ENCODE measurements at regions not wholly inside any gene's neighbourhood (a gene's known extent, or its start where the extent isn't known, plus 50 kb on each side); places are given as distances from the start of the nearest gene placed in this dataset.

DNA sequence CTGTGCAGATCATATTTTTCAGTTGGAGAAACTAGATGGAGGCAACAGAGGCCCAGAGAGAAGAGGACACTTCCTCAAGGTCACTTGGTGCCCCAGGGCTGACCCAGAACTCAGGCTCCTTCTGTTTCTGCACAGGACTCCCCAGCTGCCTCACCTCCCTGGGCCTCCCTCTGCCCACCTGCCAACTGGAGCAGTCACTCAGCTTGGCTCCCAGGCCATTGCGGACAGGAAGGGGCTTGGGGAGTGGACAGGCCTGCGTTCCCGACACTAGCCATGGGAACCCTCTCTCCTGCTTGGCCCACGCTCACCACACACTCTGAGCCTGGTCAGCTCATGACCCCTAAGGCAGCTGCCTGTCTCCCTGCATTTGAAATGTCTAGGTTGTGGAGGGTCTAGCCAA lies 78.1 kb upstream of the BRD7 start:
- peaks cover 6% of the 10 kb centered on the region; the same call in 1 of the 2 replicates for H3K9me3 ChIP-seq (ENCODE audit: insufficient read depth, low read depth, low read length)
- no peak overlapping the region for H3K9ac ChIP-seq (ENCODE audit: low read depth, low read length)
- no peak overlapping the region for H3K27ac ChIP-seq (ENCODE audit: low read length)
- H3K36me3 ChIP-seq (ENCODE audit: insufficient read depth, low read depth, low read length) = no peaks in the 10 kb centered on the region
- H3K27me3 ChIP-seq (ENCODE audit: insufficient read depth, low read length) = no peaks in the 10 kb centered on the region
- no peak overlapping the region for H3K4me3 ChIP-seq (ENCODE audit: low read length)
- peaks cover 6% of the 10 kb centered on the region; the same call in 1 of the 2 replicates for H3K4me1 ChIP-seq (ENCODE audit: insufficient read depth, low read length)

DNA sequence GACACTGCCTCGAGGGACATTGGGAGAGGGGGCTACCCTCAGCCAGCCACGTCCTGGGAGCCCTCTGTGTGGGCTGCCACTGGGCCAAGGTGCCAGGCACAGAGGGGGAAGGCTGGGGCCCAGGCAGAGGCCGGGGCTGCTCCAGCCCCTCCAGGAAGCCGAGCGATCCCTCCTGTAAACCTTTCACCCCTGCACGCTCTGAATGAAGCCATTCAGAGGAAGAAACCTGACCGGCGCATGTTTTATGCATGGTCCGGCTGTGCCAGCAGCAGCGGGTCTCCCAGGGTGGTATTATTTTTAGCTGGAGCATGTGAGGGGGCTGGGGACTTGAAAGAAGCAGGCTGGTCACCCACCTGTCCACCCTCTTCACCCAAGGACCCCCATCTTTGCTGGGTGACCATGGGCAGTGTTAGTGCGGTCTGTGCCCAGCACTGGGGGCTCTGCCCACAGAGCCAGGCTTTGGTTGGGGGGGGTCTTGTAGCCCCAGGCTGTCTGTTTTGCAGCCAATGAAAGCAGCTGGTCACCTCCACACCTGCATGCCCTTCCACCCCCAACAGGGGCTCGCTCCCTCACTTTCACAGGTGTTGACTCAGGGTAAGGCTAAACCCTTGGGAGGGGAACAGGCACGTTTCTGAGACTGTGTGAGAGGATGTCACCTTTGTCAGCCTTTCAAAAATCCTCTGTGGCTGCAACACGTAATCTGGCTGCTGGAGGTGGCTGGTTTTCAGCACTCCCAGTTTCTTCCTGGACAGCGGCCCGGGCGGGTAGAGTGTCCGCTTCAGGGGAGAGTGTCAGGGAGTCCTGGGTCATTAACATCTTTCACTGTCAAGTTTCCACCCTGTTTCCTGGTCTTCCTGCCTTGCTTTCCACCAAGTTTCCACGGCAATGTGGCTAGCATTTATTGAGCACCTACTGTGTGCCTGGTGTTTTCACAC lies 77.1 kb upstream of the BRD7 start:
- no peak overlapping the region for H3K9ac ChIP-seq (ENCODE audit: low read depth, low read length)
- no peaks in the 10 kb centered on the region for H3K27me3 ChIP-seq (ENCODE audit: insufficient read depth, low read length)
- H3K36me3 ChIP-seq (ENCODE audit: insufficient read depth, low read depth, low read length) = no peaks in the 10 kb centered on the region
- H3K4me1 ChIP-seq (ENCODE audit: insufficient read depth, low read length) = peaks cover 6% of the 10 kb centered on the region; the same call in 1 of the 2 replicates
- H3K9me3 ChIP-seq (ENCODE audit: insufficient read depth, low read depth, low read length) = peaks cover 9% of the 10 kb centered on the region; the same call in 1 of the 2 replicates
- no peak overlapping the region for H3K4me3 ChIP-seq (ENCODE audit: low read length)
- H3K27ac ChIP-seq (ENCODE audit: low read length) = no peak overlapping the region

DNA sequence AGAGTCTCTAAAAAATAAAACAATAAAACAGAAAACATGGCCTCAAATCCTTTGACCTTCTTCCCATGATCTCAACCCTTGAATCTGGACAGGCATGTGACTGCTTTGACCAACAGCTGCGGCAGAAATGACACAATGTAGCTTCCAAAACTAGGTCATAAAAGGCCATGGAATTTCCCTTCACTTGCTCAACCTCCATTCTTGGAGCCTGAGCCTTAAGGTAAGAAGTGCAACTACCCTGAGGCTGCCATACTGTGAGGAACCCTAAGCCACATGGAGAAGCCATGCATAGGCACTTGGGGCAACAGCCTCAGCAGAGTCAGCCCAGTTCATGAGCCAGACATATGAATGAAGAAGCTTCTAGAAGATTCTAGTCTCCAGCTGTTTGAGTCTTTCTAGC lies 75.7 kb upstream of the BRD7 start:
- Histone ChIP-seq H3K4me1 (ENCODE audit: insufficient read depth, low read length) (peaks cover 6% of the 10 kb centered on the region; the same call in 1 of the 2 replicates), H3K9ac (ENCODE audit: low read depth, low read length) (no peak overlapping the region), H3K9me3 (ENCODE audit: insufficient read depth, low read depth, low read length) (peaks cover 12% of the 10 kb centered on the region; the same call in 1 of the 2 replicates), H3K27me3 (ENCODE audit: insufficient read depth, low read length) (no peaks in the 10 kb centered on the region), H3K4me3 (ENCODE audit: low read length) (no peak overlapping the region), H3K36me3 (ENCODE audit: insufficient read depth, low read depth, low read length) (no peaks in the 10 kb centered on the region), H3K27ac (ENCODE audit: low read length) (no peak overlapping the region)

DNA sequence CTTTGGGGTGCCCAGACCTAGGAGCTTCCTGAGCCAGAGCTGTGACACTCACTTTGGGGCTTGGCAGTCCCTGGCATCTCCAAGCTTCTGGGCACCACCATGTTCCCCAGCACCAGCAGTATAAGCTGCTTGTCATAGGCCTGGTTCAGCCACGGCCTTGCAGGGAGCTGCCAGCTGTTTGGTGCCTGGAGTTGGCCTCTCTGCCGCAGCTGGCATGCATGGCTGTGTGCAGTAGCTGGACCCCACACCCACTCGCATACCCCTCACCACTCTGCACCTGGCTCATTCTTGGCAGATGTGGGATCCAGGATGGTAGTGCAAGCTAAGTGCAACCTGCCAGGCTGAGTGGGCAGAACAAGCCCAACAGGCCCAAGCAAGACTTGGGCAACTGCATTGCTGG lies 73.4 kb upstream of the BRD7 start:
- H3K4me1 ChIP-seq (ENCODE audit: insufficient read depth, low read length) = peaks cover 6% of the 10 kb centered on the region; the same call in 1 of the 2 replicates
- peaks cover 18% of the 10 kb centered on the region; the same call in 1 of the 2 replicates for H3K9me3 ChIP-seq (ENCODE audit: insufficient read depth, low read depth, low read length)
- H3K36me3 ChIP-seq (ENCODE audit: insufficient read depth, low read depth, low read length) = no peaks in the 10 kb centered on the region
- H3K4me3 ChIP-seq (ENCODE audit: low read length) = no peak overlapping the region
- no peaks in the 10 kb centered on the region for H3K27me3 ChIP-seq (ENCODE audit: insufficient read depth, low read length)
- no peak overlapping the region for H3K9ac ChIP-seq (ENCODE audit: low read depth, low read length)
- H3K27ac ChIP-seq (ENCODE audit: low read length) = no peak overlapping the region

DNA sequence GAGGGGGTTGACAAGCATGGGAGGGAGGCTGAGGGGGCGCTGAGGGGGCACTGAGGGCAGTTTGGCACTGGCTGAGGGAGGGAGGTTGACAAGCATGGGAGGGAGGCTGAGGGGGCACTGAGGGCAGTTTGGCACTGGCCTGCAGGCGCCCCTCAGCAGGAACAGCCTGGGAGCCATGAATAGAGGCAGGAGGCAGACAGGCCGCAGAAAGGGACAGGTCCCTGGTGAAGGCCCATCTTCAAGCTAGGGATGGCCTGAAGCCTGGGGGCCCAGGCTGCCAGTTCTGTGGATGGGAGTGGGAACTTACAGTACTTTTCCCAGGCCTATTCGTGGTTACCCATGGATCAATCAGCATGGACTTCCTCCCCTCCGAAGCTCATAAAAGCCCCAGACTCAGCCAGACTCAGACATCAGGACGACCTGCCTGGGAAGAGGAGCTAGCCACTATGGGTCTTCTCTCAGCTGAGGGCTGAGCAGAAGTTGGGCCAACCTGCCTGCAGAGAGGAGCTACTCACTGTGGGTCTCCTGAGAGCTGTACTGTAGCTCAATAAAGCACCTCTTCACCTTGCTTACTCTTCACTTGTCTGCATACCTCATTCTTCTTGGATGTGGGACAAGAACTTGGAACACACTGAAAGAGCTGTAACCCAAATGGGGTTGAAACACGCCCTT lies 72.8 kb upstream of the BRD7 start:
- Histone ChIP-seq H3K9me3 (ENCODE audit: insufficient read depth, low read depth, low read length) (peaks cover 18% of the 10 kb centered on the region; the same call in 1 of the 2 replicates), H3K36me3 (ENCODE audit: insufficient read depth, low read depth, low read length) (no peaks in the 10 kb centered on the region), H3K9ac (ENCODE audit: low read depth, low read length) (no peak overlapping the region), H3K27ac (ENCODE audit: low read length) (no peak overlapping the region), H3K4me1 (ENCODE audit: insufficient read depth, low read length) (peaks cover 6% of the 10 kb centered on the region; the same call in 1 of the 2 replicates), H3K4me3 (ENCODE audit: low read length) (no peak overlapping the region), H3K27me3 (ENCODE audit: insufficient read depth, low read length) (no peaks in the 10 kb centered on the region)

DNA sequence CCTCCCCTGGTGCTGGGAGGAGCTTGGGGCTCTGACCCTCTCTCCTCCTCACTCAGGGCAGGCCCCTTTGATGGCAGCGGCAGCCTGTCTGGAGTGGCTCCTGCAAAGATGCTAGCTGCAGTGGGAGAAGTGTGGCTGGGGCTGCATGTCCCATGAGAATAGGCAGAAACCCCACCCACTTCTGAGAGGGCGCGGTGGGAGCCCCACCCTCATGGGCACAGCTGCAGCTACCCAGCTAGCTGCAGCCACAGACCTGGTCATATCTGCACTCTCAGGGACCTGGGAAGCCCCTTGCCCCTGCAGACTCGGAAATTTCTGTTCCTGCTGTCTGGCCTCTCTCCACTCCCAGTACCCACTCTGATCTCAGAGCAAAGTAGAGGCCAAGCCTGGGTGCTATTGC lies 72.2 kb upstream of the BRD7 start:
- no peak overlapping the region for H3K27ac ChIP-seq (ENCODE audit: low read length)

DNA sequence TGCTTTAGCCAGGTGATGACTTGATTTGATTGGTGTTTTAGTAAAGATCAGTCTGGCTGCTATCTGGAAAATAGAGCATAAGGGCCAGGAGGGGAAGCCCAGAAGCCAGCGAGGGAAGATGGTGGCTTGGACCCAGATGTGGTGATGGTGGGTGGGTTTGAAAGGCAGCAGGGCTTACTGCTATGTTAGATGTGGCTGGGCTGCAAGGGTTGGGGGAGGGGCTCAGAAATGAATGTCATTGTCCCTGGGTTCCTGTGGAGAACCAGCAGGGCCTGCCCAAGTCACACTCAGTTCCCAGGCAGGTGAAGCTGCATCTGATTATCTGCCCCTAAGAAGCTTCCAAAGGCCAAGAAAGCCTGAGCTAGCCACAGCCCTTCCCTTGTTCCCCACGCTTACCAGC lies 71.7 kb upstream of the BRD7 start:
- no peaks in the 10 kb centered on the region for H3K36me3 ChIP-seq (ENCODE audit: insufficient read depth, low read depth, low read length)
- no peaks in the 10 kb centered on the region for H3K27me3 ChIP-seq (ENCODE audit: insufficient read depth, low read length)
- H3K9ac ChIP-seq (ENCODE audit: low read depth, low read length) = no peak overlapping the region
- H3K27ac ChIP-seq (ENCODE audit: low read length) = no peak overlapping the region
- peaks cover 18% of the 10 kb centered on the region; the same call in 1 of the 2 replicates for H3K9me3 ChIP-seq (ENCODE audit: insufficient read depth, low read depth, low read length)
- H3K4me1 ChIP-seq (ENCODE audit: insufficient read depth, low read length) = peaks cover 4% of the 10 kb centered on the region; the same call in 1 of the 2 replicates
- no peak overlapping the region for H3K4me3 ChIP-seq (ENCODE audit: low read length)

More for the DNA sequence above, 72.2 kb upstream of the BRD7 start:
- peaks cover 6% of the 10 kb centered on the region; the same call in 1 of the 2 replicates for H3K4me1 ChIP-seq (ENCODE audit: insufficient read depth, low read length)
- H3K4me3 ChIP-seq (ENCODE audit: low read length) = no peak overlapping the region
- no peak overlapping the region for H3K9ac ChIP-seq (ENCODE audit: low read depth, low read length)
- H3K9me3 ChIP-seq (ENCODE audit: insufficient read depth, low read depth, low read length) = peaks cover 18% of the 10 kb centered on the region; the same call in 1 of the 2 replicates
- H3K27me3 ChIP-seq (ENCODE audit: insufficient read depth, low read length) = no peaks in the 10 kb centered on the region
- H3K36me3 ChIP-seq (ENCODE audit: insufficient read depth, low read depth, low read length) = no peaks in the 10 kb centered on the region

DNA sequence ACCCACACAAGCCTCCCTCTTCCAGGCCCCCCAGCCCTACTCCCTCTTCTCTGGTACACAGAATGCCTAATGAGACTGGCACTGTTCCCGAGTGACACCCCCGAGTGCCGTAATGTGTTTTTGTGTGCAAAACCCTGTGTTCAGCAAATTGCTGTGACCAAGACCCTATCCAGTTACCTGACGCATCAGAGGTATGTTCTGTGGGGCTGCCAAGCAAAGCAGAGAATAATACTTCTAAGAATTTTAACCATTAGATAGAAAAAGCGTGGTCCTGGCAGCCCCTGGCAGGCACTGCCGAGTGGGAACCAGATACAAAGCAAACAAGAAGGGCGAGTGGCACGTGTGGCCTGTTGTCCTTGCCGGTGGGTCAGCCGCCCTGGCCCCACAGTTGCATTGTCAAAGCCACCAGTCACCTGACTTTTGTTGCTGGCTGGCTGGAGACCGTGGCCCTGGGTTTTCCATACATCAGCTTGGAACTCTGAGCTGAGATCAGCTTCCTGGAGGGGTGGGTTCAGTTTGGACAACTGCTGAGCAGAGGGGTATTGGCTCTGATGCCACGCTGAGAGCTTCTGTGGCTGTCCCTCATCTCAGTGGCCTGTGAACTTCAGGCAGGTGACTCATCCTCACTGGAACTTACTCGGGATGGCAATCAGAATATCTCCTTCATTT lies 69.1 kb upstream of the BRD7 start:
- H3K4me3 ChIP-seq (ENCODE audit: low read length) = no peak overlapping the region
- no peaks in the 10 kb centered on the region for H3K36me3 ChIP-seq (ENCODE audit: insufficient read depth, low read depth, low read length)
- H3K9ac ChIP-seq (ENCODE audit: low read depth, low read length) = no peak overlapping the region
- no peak overlapping the region for H3K27ac ChIP-seq (ENCODE audit: low read length)
- H3K9me3 ChIP-seq (ENCODE audit: insufficient read depth, low read depth, low read length) = peaks cover 18% of the 10 kb centered on the region; the same call in 1 of the 2 replicates
- H3K27me3 ChIP-seq (ENCODE audit: insufficient read depth, low read length) = no peaks in the 10 kb centered on the region
- no peaks in the 10 kb centered on the region for H3K4me1 ChIP-seq (ENCODE audit: insufficient read depth, low read length)

DNA sequence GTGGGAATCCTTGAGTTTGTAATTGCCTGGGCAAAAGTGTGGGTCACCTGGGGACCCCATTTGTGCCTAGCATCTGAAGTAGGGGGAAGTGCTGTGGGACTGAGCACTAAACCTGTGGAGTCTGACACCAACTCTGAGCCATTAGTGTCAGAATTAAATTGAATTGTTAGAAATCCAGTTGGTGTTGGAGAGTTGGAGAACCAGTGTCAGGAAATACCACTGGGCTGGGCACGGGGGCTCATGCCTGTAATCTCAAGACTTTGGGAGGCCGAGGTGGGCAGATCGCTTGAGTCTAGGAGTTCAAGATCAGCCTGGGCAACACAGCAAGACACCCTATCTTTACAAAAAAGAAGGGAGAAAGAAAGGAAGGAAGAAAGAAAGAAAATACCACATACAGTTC lies 67.5 kb upstream of the BRD7 start:
- H3K9ac ChIP-seq (ENCODE audit: low read depth, low read length) = no peak overlapping the region
- H3K4me3 ChIP-seq (ENCODE audit: low read length) = no peak overlapping the region
- H3K9me3 ChIP-seq (ENCODE audit: insufficient read depth, low read depth, low read length) = peaks cover 9% of the 10 kb centered on the region; the same call in 1 of the 2 replicates

DNA sequence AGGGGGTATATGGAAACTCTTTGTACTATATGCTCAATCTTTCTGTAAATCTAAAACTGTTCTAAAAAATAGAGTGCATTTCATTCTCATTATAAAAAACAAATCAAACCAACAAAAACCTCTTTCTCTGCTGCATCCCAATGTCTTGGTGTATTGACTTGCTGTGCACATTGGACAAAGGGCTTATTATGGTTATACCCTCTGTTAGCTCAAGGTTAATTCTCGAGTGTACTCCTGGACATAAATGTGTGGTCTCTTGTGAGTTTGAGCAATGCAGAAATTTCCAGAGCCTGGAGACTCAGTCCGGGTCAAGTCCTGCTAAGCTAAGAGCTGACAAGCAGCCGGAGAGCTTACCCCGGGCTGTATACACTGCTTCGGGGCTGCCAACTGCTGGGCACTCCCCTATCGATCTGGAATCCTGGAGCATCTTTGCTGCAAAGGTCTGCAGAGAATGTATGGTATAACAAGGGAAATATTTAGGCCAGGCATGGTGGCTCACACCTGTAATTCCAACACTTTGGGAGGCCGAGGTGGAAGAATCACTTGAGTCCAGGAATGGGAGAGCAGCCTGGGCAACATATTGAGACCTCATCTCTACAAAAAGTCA lies 66.2 kb upstream of the BRD7 start:
- no peak overlapping the region for H3K9ac ChIP-seq (ENCODE audit: low read depth, low read length)
- no peak overlapping the region for H3K27ac ChIP-seq (ENCODE audit: low read length)
- no peaks in the 10 kb centered on the region for H3K27me3 ChIP-seq (ENCODE audit: insufficient read depth, low read length)
- H3K36me3 ChIP-seq (ENCODE audit: insufficient read depth, low read depth, low read length) = no peaks in the 10 kb centered on the region
- peaks cover 9% of the 10 kb centered on the region; the same call in 1 of the 2 replicates for H3K9me3 ChIP-seq (ENCODE audit: insufficient read depth, low read depth, low read length)
- no peak overlapping the region for H3K4me3 ChIP-seq (ENCODE audit: low read length)
- H3K4me1 ChIP-seq (ENCODE audit: insufficient read depth, low read length) = no peaks in the 10 kb centered on the region

More for the DNA sequence above, 67.5 kb upstream of the BRD7 start:
- Histone ChIP-seq H3K4me1 (ENCODE audit: insufficient read depth, low read length) (no peaks in the 10 kb centered on the region), H3K27ac (ENCODE audit: low read length) (no peak overlapping the region), H3K36me3 (ENCODE audit: insufficient read depth, low read depth, low read length) (no peaks in the 10 kb centered on the region), H3K27me3 (ENCODE audit: insufficient read depth, low read length) (no peaks in the 10 kb centered on the region)

DNA sequence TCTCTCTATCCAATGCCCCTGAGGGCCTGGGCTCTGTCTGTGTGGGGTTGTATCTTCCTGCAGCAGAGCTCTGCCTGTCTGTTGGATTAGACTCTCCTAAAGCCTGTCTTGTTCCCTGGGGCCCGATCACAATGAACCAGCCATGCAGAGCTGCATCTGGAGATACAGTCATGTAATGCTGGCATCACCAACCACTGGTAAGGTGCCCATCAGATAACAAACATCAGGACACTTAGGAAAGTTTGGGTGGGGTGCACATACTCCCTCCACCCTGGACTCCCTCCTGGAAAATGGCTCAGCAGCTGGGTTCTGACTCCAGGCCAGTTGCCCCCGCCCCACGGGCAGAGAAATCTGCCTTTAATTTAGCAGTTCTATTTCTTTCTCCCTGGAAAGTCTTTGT lies 61.3 kb upstream of the BRD7 start:
- Histone ChIP-seq H3K4me1 (ENCODE audit: insufficient read depth, low read length) (no peaks in the 10 kb centered on the region), H3K9me3 (ENCODE audit: insufficient read depth, low read depth, low read length) (no peaks in the 10 kb centered on the region), H3K4me3 (ENCODE audit: low read length) (no peak overlapping the region), H3K9ac (ENCODE audit: low read depth, low read length) (no peak overlapping the region), H3K27me3 (ENCODE audit: insufficient read depth, low read length) (no peaks in the 10 kb centered on the region), H3K27ac (ENCODE audit: low read length) (no peak overlapping the region), H3K36me3 (ENCODE audit: insufficient read depth, low read depth, low read length) (no peaks in the 10 kb centered on the region)
